Hematopoietic multipotent progenitor cell treated with erythropoietin and hydrocortisone succinate and interleukin-3 and kit ligand, for 4 days (in vitro differentiated cells): ENCODE measurements at regions not wholly inside any gene's neighbourhood (a gene's known extent, or its start where the extent isn't known, plus 50 kb on each side); places are given as distances from the start of the nearest gene placed in this dataset.
"Not testable (repeated sequence)": the region's sequence is repeated elsewhere in the genome, so short reads cannot be mapped to it uniquely, and the experiment has no call there.

Experiments used
- DNase-seq: peaks from one replicate; pipeline ENCODE4 v3.0.0-alpha.2; 2015

DNA sequence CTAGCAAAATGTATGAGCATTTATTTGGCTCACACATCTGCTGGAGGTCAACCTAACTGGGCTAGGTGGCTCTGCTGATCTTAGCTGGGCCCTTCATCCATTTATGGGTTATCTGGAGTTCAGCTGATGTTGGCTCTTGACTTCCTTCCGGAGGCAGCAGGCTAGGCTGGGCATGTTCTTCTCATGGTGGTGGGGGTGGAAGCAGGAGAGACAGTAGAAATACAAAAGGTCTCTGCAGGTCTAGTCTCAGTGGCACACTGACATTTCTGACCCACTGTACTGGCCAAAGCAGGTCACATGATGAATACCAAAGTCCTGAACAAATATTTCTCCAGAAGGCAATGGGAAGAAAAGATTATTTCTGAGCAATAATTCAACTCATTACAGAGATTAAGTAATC, 334.6 kb downstream of the CRPPA start:
- no peak for DNase-seq

DNA sequence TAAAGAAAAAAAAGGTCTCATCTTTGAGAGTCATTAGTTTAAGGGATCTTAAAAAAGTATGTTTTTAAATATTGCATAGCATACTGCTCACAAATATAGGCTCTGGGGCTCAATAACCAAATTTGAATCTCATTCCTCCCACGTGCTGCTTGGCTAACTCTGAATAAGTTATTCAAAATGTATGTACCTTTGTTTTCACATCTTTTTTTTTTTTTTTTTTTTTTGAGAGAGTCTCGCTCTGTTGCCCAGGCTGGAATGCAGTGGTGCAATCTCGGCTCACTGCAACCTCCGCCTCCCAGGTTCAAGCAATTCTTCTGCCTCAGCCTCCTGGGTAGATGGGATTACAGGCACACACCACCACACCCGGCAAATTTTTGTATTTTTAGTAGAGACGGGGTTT, 335.6 kb downstream of the CRPPA start:
- not testable (repeated sequence) for DNase-seq

DNA sequence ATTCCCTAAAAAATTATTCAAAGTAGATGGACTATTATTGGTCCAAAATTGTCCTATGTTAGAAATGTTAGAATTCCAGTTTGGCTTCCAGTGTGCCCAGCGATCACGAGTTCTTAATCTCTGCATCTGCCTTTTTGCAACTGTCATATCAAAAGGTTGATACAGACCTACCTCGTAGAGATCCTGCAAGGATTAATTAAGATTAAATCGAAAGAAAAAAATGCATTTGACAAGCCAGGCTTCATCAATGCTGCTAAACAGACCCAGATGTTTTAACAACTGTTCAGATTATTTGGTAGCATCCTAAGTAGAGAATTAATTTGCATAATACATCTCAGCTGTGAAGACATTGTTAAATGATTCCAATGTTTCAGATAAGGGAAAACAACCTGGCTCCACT, 336.5 kb downstream of the CRPPA start:
- no peak for DNase-seq

- no peak for DNase-seq
Measured at GRCh38 chr7:16084370-16084769, 337.0 kb downstream of the CRPPA start.

GRCh38 chr7:16083931-16084330, 337.4 kb downstream of the CRPPA start:
- DNase-seq: no peak

GRCh38 chr7:16080131-16080530, 341.2 kb downstream of the CRPPA start:
- DNase-seq: no peak

- peak; percentile 45 for DNase-seq
Measured at GRCh38 chr7:16079723-16080122, 341.6 kb downstream of the CRPPA start.

GRCh38 chr7:16078076-16078952, 343.0 kb downstream of the CRPPA start:
- DNase-seq: peak; percentile 83

GRCh38 chr7:16071246-16071857, 350.0 kb downstream of the CRPPA start:
- DNase-seq: peak; percentile 86

- no peak for DNase-seq
Measured at GRCh38 chr7:16070806-16071205, 350.5 kb downstream of the CRPPA start.

DNA sequence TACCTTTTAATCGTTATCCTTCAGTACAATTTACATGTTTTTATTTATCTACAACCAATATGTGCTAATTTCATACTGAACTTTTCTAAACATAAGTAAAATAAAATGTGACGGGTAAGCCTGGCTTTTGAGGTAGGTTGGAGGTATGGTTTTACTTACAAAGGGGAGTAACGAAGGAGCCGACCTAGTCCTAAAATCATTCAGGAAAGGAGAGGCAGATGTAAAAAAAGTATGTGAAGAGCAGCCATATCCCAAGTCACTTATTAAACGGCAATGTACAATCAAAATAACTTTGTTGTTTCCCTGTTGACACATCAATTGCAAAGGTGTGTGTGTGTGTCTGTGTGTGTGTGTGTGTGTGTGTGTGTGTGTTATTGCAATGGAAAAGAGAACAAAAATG, 351.3 kb downstream of the CRPPA start:
- DNase-seq: no peak

GRCh38 chr7:16068183-16068582, 353.2 kb downstream of the CRPPA start:
- no peak for DNase-seq

DNA sequence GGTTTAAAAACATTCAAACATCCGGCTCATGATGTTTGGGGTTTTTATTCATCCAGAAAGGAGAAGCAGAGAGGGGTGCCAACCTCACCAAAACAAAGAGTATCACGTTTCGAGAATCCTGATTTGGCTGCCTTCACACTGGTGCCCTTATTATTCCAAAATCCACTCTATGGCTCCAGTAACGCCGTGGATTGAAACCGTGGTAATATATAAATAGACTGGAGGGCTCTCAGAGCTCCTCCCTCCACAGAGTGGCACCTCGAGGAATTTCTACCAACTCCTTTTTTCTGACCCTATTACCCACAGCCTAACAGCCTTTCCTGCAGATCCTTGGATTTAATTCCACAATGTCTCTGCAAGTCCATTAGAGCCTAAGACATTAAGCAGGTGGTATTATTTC, 353.6 kb downstream of the CRPPA start:
- no peak for DNase-seq

GRCh38 chr7:16066805-16067459, 354.4 kb downstream of the CRPPA start:
- peak; percentile 23 for DNase-seq

- DNase-seq: no peak
Measured at GRCh38 chr7:16065939-16066338, 355.4 kb downstream of the CRPPA start.

DNA sequence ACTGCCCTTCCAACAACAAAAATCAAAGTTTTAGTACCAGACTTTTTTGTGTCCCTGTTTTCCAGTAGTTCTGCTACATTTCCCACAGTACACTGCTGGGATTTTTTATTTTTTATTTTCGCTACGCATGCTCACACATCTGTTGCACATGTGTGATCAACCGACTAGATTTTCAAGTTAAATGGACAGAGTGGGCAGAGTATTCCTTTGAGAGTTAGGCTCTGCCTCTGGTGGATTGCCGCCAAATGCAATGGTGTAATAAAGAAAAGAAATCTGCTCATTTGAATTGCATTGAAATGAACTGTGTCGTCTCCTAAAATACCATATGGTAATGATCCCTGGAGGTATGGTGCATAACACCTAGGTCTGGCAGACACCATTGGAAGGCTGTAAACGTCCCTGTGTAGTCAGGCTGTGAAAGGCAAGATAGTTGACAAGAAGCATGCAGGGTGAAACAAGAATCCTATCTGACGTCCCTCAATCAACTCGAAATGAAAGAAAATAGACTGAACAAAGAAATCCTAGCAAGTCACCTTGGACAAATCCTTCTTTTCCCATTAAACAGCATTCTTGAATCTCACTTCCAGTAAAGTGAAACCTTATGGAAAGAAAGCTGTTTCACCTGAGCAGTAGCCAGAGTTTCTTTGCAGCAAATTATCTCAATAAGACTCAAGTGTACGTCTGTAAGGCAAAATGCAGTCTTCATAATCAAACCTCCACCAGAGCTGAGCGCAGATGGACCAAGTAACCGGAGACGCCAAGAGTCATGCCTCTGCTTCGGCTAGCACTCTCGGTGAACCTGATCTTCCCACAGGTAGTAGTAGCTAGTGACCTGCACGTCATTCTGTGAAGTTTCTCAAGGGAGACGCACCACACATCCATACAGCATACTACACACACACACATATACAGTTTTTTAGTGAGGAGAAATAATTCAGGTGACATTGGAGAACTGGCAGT, 357.3 kb downstream of the CRPPA start:
- no peak for DNase-seq

DNA sequence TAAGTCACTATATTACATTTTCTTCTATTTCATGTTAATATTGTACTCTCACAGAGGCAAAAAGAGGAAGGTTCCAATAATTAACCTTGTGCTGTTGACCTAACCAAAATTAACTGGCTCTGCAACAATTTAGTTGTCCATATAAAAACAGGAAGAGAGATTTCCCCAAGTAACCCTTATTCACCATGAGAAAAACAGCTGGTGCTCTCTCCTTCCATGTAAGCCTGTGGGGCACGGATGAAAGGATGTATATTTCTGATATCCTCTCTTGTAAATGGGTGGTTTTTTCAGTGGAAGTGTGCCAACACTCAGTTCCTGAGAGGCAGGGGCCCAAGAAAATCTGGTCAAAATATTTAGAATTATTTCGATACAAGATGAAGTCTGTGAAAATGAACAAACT, 358.1 kb downstream of the CRPPA start:
- DNase-seq: peak; percentile 47

DNA sequence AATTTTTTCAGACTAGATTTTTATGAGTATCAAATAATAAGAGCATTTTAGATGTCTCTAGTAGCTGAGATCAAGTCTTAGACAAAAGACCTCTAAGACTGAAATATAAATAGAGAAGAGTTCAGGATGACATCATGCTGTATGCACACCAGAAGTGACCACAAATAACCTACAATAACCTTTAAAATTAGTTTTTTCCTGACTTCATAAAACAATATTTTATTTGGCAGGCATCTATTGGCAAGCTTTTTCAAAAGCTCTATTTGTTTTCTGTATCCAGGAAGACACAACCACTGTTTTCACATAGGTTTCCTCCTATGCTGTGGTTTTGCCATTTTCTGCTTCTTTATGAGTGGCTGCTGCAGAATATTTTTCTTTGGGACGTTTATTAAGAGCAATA, 359.1 kb downstream of the CRPPA start:
- DNase-seq: no peak

- DNase-seq: no peak
Measured at GRCh38 chr7:16061630-16062029, 359.7 kb downstream of the CRPPA start.

DNA sequence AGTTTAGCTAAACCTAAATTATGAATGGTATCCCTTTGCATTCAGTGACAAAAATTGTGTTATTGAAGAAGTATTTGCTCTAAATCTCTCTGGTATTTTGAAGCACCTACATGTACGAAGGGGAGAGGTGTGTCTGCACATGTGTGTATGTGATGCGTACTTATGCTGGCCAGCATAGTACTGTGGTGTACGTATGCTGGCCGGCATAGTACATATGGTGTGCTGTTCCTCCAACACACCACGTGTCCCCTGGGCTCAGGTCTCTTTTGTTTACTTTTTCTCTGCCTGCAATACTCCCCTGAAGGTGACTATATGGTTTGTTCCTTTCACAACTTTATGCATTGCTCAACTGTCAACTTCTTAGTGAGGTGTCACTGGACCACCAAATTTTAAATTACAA, 360.3 kb downstream of the CRPPA start:
- no peak for DNase-seq

- no peak for DNase-seq
Measured at GRCh38 chr7:16060502-16060901, 360.8 kb downstream of the CRPPA start.

DNA sequence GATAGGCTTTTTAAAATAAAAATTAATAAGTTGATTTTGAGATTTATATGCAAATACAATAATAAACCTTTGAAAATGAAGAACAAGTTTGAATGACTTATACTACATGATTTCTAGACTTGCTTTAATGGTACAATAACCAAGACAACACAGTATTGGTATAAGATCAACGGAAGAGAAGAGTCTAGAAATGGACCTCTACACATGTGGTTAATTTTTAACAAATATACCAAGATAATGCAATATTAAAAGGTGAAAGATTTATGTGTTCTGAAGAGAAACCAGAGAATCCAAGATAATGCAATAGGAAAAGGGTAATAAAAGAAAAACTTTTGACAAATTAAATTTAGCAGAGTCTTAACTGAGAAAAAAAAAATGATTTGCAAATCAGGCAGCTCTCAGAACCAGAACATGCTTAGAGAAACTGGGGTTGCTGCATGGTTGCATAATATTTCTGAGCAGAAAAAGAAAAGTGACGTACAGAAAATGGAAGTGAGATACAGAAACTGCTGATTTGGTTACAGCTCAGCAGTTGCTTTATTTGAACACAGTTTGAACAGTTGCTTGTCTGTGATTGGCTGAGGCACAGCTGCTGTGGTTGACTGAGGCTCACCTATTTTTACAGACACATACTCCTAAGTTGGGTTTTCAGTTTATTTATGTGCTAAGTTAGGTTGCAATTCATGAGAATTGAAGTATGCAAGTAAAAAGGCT, 365.9 kb downstream of the CRPPA start:
- no peak for DNase-seq
